ENCODE measurements at regions not wholly inside any gene's neighbourhood (a gene's known extent, or its start where the extent isn't known, plus 50 kb on each side); places are given as distances from the start of the nearest gene placed in this dataset.
"Not testable (repeated sequence)": the region's sequence is repeated elsewhere in the genome, so short reads cannot be mapped to it uniquely, and the experiment has no call there.

DNA sequence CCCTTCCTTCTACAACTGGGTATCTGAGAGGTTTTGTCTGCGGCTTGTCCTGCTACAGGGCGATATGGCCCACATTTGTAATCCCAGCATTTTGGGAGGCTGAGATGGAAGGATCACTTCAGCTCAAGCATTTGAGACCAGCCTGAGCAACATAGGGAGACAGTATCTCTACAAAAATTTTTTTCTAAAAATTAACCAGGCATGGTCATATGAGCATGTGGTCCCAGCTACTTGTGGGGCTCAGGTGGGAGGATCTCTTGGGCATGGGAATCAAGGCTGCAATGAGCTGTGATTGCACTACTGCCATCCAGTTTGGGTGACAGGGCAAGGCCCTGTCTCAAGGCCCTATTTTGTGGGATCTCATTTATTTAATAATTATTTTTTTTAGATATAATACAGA, 420.6 kb upstream of the PABPC4L start:
- Mint-ChIP-seq H3K36me3 (ENCODE audit: low read depth) (no peaks in the 10 kb centered on the region), H3K27me3 (ENCODE audit: low read depth) (no peaks in the 10 kb centered on the region), H3K4me3 (no peak overlapping the region), H3K4me1 (peaks cover 29% of the 10 kb centered on the region), H3K27ac (peak overlapping the region; percentile 92 to 96 (median 94)), H3K9me3 (no peaks in the 10 kb centered on the region)
- TF ChIP-seq CTCF (IDR thresholded peaks at IDR 0.05; ENCODE audit: unreplicated experiment in 3 of 3): no peak

- Mint-ChIP-seq H3K27ac (peak overlapping the region; percentile 92 to 96 (median 94)), H3K4me1 (peaks cover 29% of the 10 kb centered on the region)
- not testable (repeated sequence) for H3K9me3 Mint-ChIP-seq; H3K4me3 Mint-ChIP-seq; H3K27me3 Mint-ChIP-seq (ENCODE audit: low read depth); H3K36me3 Mint-ChIP-seq (ENCODE audit: low read depth)
Measured at GRCh38 chr4:134621715-134622114, 420.1 kb upstream of the PABPC4L start.

DNA sequence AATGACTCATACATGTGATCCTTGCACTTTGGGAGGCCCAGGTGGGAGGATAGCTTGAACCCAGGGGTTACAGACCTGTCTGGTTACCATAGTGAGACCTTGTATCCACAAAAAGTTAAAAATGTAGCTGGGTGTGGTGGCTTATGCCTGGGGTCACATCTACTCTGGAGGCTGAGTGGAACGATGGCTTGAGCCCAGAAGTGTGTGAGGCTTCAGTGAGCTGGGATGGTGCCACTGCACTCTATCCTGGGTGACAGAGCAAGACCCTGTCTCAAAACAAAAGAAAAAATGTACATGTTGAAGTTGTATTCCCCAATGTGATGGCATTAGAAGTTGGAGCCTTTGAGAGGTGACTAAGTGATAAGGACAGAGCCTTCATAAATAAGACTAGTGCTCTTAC, 409.4 kb upstream of the PABPC4L start:
- peaks cover 3% of the 10 kb centered on the region for H3K9me3 Mint-ChIP-seq
- H3K27ac Mint-ChIP-seq: no peak overlapping the region
- H3K36me3 Mint-ChIP-seq (ENCODE audit: low read depth): no peaks in the 10 kb centered on the region
- TF ChIP-seq CTCF (IDR thresholded peaks at IDR 0.05; ENCODE audit: unreplicated experiment in 3 of 3): no peak
- no peak overlapping the region for H3K4me3 Mint-ChIP-seq
- no peaks in the 10 kb centered on the region for H3K27me3 Mint-ChIP-seq (ENCODE audit: low read depth)
- H3K4me1 Mint-ChIP-seq: no peaks in the 10 kb centered on the region

DNA sequence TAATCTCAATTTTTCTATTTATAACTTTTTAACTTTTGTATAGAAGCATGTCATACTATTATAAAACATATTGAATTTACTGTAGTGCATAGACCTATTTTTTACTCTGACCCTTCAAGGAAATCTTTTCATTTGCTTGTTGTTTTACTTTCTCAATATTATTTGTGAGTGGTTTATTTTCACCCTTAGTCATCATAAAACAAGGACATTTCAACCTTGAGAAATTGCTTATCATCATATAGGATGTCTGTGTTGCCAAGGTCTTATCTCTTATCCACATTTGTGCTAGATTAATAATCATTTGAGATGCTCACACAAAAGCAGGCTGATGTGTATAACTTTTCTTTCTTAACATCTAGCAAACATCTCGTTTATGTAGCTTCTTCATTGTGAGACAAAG, 408.6 kb upstream of the PABPC4L start:
- no peaks in the 10 kb centered on the region for H3K27me3 Mint-ChIP-seq (ENCODE audit: low read depth)
- peaks cover 6% of the 10 kb centered on the region for H3K9me3 Mint-ChIP-seq
- no peak overlapping the region for H3K4me3 Mint-ChIP-seq
- H3K4me1 Mint-ChIP-seq: no peaks in the 10 kb centered on the region
- no peaks in the 10 kb centered on the region for H3K36me3 Mint-ChIP-seq (ENCODE audit: low read depth)
- no peak for TF ChIP-seq CTCF (IDR thresholded peaks at IDR 0.05; ENCODE audit: unreplicated experiment in 3 of 3)
- no peak overlapping the region for H3K27ac Mint-ChIP-seq

- no peak overlapping the region for H3K4me3 Mint-ChIP-seq
- TF ChIP-seq CTCF (IDR thresholded peaks at IDR 0.05; ENCODE audit: unreplicated experiment in 3 of 3): no peak
- H3K27ac Mint-ChIP-seq: no peak overlapping the region
- no peaks in the 10 kb centered on the region for H3K4me1 Mint-ChIP-seq
- H3K36me3 Mint-ChIP-seq (ENCODE audit: low read depth): no peaks in the 10 kb centered on the region
- H3K27me3 Mint-ChIP-seq (ENCODE audit: low read depth): no peaks in the 10 kb centered on the region
- H3K9me3 Mint-ChIP-seq: peaks cover 9% of the 10 kb centered on the region
Measured at GRCh38 chr4:134601706-134602105, 400.1 kb upstream of the PABPC4L start.

DNA sequence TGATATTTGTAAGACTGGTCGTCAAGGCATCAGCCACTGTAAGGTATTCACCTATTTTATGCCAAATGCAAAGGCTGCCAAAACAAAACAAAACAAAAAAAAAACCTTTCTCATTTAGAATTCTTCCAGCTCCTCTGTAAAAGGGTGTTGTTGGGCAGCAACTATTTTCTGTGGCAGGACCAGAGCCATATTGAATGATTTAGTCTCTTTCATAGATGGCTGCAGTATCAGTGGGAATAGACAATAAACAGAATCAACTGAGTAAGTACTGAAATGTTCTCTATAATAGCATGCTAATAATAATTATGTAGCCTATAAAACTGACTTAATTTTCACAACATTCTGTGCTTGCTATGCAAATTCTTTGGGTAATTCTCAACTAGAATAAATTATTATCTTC, 389.7 kb upstream of the PABPC4L start:
- Mint-ChIP-seq H3K9me3 (no peaks in the 10 kb centered on the region), H3K4me3 (no peak overlapping the region), H3K27ac (no peak overlapping the region), H3K4me1 (no peaks in the 10 kb centered on the region), H3K27me3 (ENCODE audit: low read depth) (no peaks in the 10 kb centered on the region), H3K36me3 (ENCODE audit: low read depth) (no peaks in the 10 kb centered on the region)
- no peak for TF ChIP-seq CTCF (IDR thresholded peaks at IDR 0.05; ENCODE audit: unreplicated experiment in 3 of 3)

All from nephron (organoid).